Vagina (tissue), 2 donors: ENCODE measurements at regions not wholly inside any gene's neighbourhood (a gene's known extent, or its start where the extent isn't known, plus 50 kb on each side); places are given as distances from the start of the nearest gene placed in this dataset.

Experiments
- CTCF ChIP-seq, 3 experiments: fragments of 450-650 bp in 2 of 3; fragments of 200-600 bp in 1 of 3; sonication (generic) in 1 of 3; IDR thresholded peaks; one replicate each; pipeline ENCODE4 v1.5.1; 2017 to 2019; ENCODE audit warnings: antibody characterized with exemption in 3 of 3, mild to moderate bottlenecking in 2 of 3, moderate library complexity in 2 of 3
- POLR2A ChIP-seq, 2 donors: fragments of 450-650 bp; IDR thresholded peaks; one replicate each; pipeline ENCODE4 v1.6.1; 2017; ENCODE audit warnings: antibody characterized with exemption in 2 of 2, mild to moderate bottlenecking in 2 of 2, moderate library complexity in 2 of 2

GRCh38 chr3:22373827-22374226 is 622.8 kb upstream of the ZNF385D start:
- no peak for TF ChIP-seq POLR2A (IDR thresholded peaks at IDR 0.05)
- no peak for TF ChIP-seq CTCF (IDR thresholded peaks at IDR 0.05)
